K562 (cell line): ENCODE measurements at regions not wholly inside any gene's neighbourhood (a gene's known extent, or its start where the extent isn't known, plus 50 kb on each side); places are given as distances from the start of the nearest gene placed in this dataset.

Experiments used
- PRDM10 ChIP-seq: fragments of 450-650 bp; IDR thresholded peaks from 2 replicates; pipeline ENCODE4 v1.6.1; 2018; ENCODE audit not compliant: partially characterized antibody
- RERE ChIP-seq: sonication (generic); formaldehyde crosslinking; IDR thresholded peaks from 2 replicates; pipeline ENCODE4 v1.8.0; 2023; ENCODE audit warnings: missing genetic modification reagents, mild to moderate bottlenecking, borderline replicate concordance

GRCh38 chr2:5834501-5834900 is 142.3 kb downstream of the SOX11 start (continued):
- TF ChIP-seq RERE (CRISPR knock-in tag) (no peak), PRDM10 (no peak)
